Neuron (in vitro differentiated cells): ENCODE measurements at regions not wholly inside any gene's neighbourhood (a gene's known extent, or its start where the extent isn't known, plus 50 kb on each side); places are given as distances from the start of the nearest gene placed in this dataset.

Source experiments
- H2AFZ ChIP-seq: one replicate; pipeline ENCODE4 v1.6.1; 2013; ENCODE audit warnings: low read depth, mild to moderate bottlenecking, inconsistent platforms, low read length, moderate library complexity
- H3K27me3 ChIP-seq: one replicate; pipeline ENCODE4 v1.6.1; 2013; ENCODE audit warnings: low read length; ENCODE audit not compliant: insufficient read depth
- H3K36me3 ChIP-seq: one replicate; pipeline ENCODE4 v1.6.1; 2013; ENCODE audit warnings: low read length; ENCODE audit not compliant: insufficient read depth
- H3K4me1 ChIP-seq: one replicate; pipeline ENCODE4 v1.6.1; 2013; ENCODE audit warnings: low read length; ENCODE audit not compliant: insufficient read depth
- H3K4me3 ChIP-seq: 2 replicates; pipeline ENCODE4 v1.5.1; 2013; ENCODE audit warnings: mild to moderate bottlenecking, low read length, moderate library complexity
- H3K9me3 ChIP-seq: one replicate; pipeline ENCODE4 v1.6.1; 2013; ENCODE audit warnings: low read length

DNA sequence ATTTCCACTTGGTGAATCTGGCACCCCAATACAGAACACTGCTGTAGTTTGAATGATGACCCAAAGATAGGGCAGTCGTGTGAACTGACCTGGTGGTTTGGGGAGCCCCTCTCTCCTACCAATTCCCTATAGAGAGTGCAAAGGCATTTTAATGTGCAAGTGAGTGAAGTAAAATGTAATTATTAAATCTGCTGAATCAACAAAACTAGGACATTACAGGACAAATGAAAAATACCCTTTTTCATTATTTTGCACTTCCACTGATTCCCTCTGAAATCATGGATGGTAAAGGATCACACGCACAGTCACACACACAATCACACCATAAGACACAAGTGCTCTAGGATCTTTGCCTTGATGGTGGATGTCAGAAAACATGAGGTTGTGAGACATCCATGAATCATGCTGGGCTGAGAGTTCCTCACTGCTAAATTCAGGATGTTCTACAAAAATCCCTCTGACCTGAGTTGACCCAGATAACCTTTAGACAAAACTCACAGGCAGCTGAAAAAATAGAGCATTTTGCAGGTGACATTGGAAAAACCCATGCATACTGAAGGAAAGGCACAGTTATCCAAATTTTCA is 197.4 kb downstream of the FBXO15 start:
- H3K9me3 ChIP-seq: no peaks in the 10 kb centered on the region

DNA sequence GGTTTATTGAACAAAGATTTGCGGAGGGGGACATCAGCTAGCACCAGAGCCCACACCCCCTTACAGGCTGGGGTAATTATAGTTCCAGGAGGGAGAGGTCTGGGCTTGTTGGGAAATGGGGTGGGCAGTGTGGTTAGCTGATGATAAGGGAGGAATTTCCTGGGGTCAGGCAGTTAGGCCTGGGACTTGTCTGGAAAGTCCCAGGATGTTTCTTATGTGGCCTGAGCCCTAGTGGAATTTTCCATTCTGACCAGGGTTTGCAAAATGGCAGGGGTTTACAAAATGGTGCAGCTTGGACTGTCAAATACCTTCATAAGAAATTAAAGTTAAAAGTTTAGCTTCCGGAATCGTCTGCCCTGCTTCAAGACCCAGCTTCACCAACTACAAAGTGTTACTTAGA is 199.1 kb downstream of the FBXO15 start:
- no peaks in the 10 kb centered on the region for H3K27me3 ChIP-seq
- H3K4me3 ChIP-seq: no peak overlapping the region
- H3K36me3 ChIP-seq: no peaks in the 10 kb centered on the region
- H3K4me1 ChIP-seq: no peaks in the 10 kb centered on the region
- H3K9me3 ChIP-seq: no peaks in the 10 kb centered on the region
- no peak overlapping the region for H2AFZ ChIP-seq

More for the DNA sequence above, 197.4 kb downstream of the FBXO15 start:
- H3K4me3 ChIP-seq: no peak overlapping the region
- no peaks in the 10 kb centered on the region for H3K27me3 ChIP-seq
- H3K4me1 ChIP-seq: no peaks in the 10 kb centered on the region
- no peak overlapping the region for H2AFZ ChIP-seq
- no peaks in the 10 kb centered on the region for H3K36me3 ChIP-seq

DNA sequence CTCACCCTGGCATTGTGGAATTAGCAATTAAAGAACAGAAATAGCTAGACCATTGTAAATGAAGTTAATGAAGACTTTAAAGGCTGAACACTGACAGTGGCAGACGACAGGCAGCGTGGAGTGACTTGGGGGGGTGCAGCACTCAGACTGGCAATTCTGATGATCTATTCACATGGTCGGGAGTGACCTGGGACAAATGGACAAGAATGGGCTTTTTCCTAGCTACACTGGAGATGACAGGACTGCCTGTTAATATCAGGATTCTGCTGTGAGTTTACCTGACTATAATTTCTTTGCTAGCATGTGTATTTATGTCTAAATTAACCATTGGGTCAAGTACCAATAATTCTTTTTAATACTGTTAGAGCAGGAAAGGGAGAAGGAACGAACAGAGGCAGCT is 199.6 kb downstream of the FBXO15 start:
- Histone ChIP-seq H3K9me3 (no peaks in the 10 kb centered on the region), H3K27me3 (no peaks in the 10 kb centered on the region), H2AFZ (no peak overlapping the region), H3K4me3 (no peak overlapping the region), H3K36me3 (no peaks in the 10 kb centered on the region), H3K4me1 (no peaks in the 10 kb centered on the region)

DNA sequence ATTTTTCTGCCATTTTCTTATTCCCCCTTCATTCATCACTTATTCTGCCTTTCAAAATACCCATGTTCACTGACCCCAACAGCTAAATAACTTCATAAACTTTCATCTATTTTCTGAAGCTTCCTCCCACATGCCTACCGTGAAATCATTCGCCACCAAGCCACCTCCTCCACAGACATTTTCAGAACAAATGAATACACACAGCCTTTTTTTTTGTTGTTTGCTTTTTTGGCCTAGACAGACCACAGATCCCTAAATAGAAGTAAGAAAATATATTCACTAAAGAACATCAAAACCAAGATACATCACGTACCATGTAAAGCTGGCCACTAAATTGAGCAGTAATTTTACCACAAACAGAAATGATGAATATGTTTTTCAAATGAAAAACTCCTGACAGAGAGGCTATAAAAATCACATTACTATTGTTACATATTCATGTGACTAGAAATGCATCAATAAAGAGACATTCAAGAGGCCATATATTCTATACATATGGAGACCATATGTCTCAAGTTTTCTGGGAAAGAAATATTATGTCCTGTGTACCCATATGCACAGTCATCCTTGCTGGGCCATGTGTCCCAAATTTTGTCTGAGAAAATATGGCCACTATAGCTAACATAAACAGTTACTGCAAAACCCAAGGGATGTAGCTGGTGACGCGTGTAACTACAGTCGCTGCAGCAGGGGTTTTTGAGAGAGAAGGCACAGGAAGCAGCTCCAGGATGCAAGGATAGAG is 200.3 kb downstream of the FBXO15 start:
- H3K36me3 ChIP-seq: no peaks in the 10 kb centered on the region
- no peak overlapping the region for H3K4me3 ChIP-seq
- no peak overlapping the region for H2AFZ ChIP-seq
- H3K4me1 ChIP-seq: no peaks in the 10 kb centered on the region
- H3K27me3 ChIP-seq: no peaks in the 10 kb centered on the region
- H3K9me3 ChIP-seq: no peaks in the 10 kb centered on the region

DNA sequence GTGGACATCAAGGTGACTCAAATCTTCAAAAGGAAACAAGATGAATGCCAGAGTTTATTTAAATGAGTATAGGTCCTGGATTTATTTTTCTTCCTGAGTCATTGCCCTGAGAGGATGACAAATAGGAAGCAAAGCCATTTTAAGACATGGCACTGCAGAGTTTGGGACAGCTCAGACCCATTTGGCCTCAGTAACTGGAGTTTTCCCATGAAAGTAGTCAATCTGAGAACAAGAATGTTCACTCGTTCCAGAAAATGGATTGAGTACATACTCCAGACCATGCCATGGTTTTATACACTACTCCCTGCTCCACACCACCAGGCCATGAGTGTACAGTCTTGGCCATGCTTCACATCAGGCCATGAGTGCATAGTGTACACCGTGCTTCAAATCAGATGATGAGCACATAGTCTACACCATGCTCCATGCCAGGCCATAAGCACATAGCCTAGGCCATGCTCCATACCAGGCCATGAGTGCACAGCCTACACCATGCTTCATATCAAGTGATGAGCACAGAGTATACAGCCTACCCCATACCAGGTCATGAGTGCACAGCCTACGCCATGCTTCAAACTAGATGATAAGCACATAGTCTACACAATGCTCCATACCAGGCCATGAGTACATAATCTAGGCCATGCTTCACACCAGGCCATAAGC is 202.4 kb downstream of the FBXO15 start:
- no peaks in the 10 kb centered on the region for H3K36me3 ChIP-seq
- H2AFZ ChIP-seq: no peak overlapping the region
- H3K4me3 ChIP-seq: no peak overlapping the region
- H3K27me3 ChIP-seq: no peaks in the 10 kb centered on the region
- no peaks in the 10 kb centered on the region for H3K4me1 ChIP-seq
- H3K9me3 ChIP-seq: no peaks in the 10 kb centered on the region

DNA sequence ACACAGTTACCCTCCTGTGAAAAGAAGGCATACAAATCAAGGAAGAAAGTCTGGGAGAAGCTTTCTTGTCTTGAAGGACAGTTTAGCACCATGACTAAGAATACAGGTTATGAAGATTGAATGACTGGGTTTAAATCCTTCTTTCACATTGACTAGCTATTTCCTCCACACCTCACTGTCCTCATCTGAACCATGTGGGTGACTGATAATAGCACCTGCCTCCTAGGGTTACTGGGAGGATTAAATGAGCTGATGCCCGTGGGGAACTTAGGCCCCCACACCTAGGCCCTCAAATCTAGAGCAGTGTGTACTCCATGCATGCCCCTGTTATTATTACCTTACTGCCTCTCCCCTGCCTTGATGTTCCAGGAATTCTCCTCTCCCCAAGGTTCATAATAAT is 202.9 kb downstream of the FBXO15 start:
- no peaks in the 10 kb centered on the region for H3K27me3 ChIP-seq
- no peak overlapping the region for H2AFZ ChIP-seq
- no peak overlapping the region for H3K4me3 ChIP-seq
- H3K4me1 ChIP-seq: no peaks in the 10 kb centered on the region
- H3K36me3 ChIP-seq: no peaks in the 10 kb centered on the region
- no peaks in the 10 kb centered on the region for H3K9me3 ChIP-seq

DNA sequence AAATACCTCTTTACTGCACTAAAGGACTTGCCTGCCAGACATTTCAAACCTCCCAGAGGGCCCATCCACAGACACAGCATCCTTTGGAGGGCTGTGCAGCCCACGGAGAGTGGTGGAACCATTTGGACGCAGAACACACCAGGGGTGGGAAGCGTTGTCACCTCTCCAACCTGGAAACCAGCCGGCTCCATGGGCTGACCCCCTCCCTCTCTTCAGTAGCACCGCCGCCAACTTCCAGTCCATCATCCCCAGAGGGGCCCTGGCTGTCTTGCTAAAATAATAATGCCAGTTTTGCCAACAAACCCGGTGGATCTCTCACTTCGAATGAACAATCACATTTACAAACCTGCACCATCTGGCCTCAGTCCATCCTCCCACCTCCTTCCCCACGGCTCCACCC is 203.9 kb downstream of the FBXO15 start:
- Histone ChIP-seq H3K27me3 (no peaks in the 10 kb centered on the region), H2AFZ (no peak overlapping the region), H3K4me1 (no peaks in the 10 kb centered on the region), H3K9me3 (no peaks in the 10 kb centered on the region), H3K36me3 (no peaks in the 10 kb centered on the region), H3K4me3 (no peak overlapping the region)

DNA sequence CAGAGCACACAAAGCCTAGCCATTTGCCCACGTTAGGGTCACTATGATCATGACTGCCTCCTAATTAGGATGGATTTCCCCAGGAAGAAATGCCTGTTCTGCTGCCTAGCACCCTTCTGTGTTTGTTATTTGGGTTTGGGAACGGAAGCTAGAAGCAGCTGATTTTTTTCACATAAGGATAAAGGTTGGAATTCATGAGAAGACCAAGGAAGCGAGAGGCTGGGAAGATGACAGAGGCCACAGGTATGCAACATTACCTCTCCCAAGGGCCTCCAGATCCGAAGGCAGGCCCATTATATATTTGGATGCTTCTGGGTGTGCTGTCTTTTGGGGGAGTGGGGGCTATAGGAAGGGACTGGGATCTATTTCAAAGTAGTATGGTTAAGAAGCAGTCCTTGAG is 204.7 kb downstream of the FBXO15 start:
- no peak overlapping the region for H2AFZ ChIP-seq
- H3K9me3 ChIP-seq: no peaks in the 10 kb centered on the region
- H3K4me1 ChIP-seq: no peaks in the 10 kb centered on the region
- no peaks in the 10 kb centered on the region for H3K36me3 ChIP-seq
- no peaks in the 10 kb centered on the region for H3K27me3 ChIP-seq
- H3K4me3 ChIP-seq: no peak overlapping the region

DNA sequence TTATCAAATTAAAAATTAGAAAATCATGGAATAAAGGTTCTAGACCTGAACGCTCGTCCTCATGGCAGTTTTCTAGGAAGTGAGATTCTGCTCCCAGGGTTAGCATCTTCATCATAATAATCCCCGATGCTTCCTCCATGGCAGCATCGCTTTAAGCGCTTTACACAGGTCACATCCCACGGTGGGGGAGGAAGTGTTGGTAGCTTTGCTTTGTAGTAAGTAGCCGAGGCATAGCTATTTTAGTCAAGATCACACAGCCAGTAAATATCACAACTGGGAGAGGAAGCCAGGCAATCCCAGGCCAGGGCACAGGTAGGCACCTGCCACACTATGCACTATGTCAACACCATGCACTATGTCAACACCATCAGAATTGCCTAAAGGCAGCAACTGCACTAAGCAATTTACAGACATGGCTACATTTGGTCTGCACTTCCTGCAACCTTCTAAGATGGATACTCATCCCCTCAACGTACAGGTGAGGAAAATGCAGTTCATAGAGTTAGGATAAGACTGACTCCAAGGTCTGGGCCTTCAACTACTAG is 205.5 kb downstream of the FBXO15 start:
- Histone ChIP-seq H2AFZ (no peak overlapping the region), H3K4me1 (no peaks in the 10 kb centered on the region), H3K27me3 (no peaks in the 10 kb centered on the region)

DNA sequence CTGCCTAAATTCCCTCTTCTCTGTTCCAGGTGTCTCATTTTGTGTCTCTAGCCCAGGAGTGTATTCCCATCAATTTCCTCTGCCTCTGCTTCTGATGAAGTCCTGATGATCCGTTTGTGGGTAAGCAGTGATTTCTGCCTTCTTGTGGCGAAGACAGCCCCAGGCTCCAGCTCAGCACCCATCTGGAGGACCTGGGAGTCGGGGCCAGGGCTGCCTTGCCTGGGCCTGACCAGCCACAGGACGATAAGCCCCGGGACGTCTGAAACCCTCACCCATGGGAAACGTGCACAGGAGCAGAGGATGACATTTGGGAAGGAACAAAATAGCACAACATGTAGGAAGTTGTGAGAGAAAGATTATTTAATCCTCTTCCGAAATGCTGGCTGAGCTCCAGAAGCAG is 206.9 kb downstream of the FBXO15 start:
- Histone ChIP-seq H3K27me3 (no peaks in the 10 kb centered on the region), H3K36me3 (no peaks in the 10 kb centered on the region), H3K4me1 (no peaks in the 10 kb centered on the region), H2AFZ (no peak overlapping the region), H3K9me3 (no peaks in the 10 kb centered on the region), H3K4me3 (no peak overlapping the region)

More for the DNA sequence above, 205.5 kb downstream of the FBXO15 start:
- no peaks in the 10 kb centered on the region for H3K9me3 ChIP-seq
- H3K36me3 ChIP-seq: no peaks in the 10 kb centered on the region
- no peak overlapping the region for H3K4me3 ChIP-seq

DNA sequence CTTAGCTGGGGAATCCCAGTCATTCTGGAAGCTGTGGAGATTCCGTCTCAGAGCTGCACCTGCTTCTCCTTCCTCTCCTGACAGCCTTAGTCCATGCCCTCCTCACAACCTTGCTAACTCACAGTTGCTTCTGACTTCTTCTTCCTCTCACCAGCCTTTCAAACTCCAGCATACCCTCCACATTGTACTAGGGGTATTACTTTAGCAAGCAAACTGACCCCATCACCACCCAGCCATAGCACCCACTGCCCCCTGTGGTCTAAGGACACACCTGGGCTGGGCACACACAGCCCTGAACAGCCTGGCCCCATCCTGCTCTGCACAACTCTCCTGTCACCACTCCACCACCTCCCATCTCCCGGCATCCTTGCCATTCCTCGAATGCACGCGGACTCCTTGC is 208.2 kb downstream of the FBXO15 start:
- H2AFZ ChIP-seq: no peak overlapping the region
- no peaks in the 10 kb centered on the region for H3K27me3 ChIP-seq
- H3K9me3 ChIP-seq: no peaks in the 10 kb centered on the region
- no peak overlapping the region for H3K4me3 ChIP-seq
- H3K4me1 ChIP-seq: no peaks in the 10 kb centered on the region
- no peaks in the 10 kb centered on the region for H3K36me3 ChIP-seq

DNA sequence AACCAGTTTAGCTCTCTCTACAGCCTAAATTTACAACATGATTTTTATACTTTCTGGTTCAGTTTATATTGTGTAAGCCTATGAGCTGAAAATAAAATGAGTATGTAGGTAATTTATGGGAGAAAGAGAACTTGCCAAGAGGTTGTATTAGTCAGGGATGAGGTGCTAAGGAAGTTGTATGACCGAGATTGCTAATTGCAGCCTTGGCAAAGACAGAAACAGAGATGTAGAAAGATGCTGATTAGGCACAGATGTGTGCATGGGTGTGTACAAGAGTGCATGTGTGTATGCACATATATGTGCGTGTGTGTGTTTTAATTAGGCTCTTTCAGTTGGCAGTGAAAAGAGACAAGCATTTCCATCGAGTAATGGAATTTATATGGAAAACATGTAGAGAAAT is 213.9 kb downstream of the FBXO15 start:
- no peaks in the 10 kb centered on the region for H3K36me3 ChIP-seq
- no peaks in the 10 kb centered on the region for H3K27me3 ChIP-seq
- no peaks in the 10 kb centered on the region for H3K9me3 ChIP-seq
- H2AFZ ChIP-seq: no peak overlapping the region
- no peaks in the 10 kb centered on the region for H3K4me1 ChIP-seq
- no peak overlapping the region for H3K4me3 ChIP-seq

DNA sequence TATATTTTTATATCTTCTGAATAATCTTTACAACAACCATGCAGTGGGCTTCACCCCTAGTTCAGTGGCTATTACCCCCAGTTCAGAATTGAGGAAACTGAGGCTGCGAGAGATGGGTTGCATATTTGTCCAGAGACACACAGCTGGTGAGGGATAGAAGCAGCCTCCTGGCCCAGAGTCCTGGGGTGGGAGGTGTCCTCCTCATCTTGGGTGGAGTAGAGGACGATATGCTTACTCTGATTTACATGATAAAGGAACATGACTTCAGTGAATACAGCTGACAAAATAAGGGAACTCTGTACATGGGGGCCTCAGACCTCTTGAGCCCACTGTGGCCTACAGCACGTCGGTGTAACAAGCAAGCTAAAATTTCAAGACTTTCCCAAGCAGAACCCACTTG is 214.7 kb downstream of the FBXO15 start:
- Histone ChIP-seq H3K4me1 (no peaks in the 10 kb centered on the region), H3K27me3 (no peaks in the 10 kb centered on the region), H3K9me3 (no peaks in the 10 kb centered on the region), H3K4me3 (no peak overlapping the region), H2AFZ (no peak overlapping the region), H3K36me3 (no peaks in the 10 kb centered on the region)
